Suprapubic skin (tissue), 4 donors: ENCODE measurements at regions not wholly inside any gene's neighbourhood (a gene's known extent, or its start where the extent isn't known, plus 50 kb on each side); places are given as distances from the start of the nearest gene placed in this dataset.
"Not testable (repeated sequence)": the region's sequence is repeated elsewhere in the genome, so short reads cannot be mapped to it uniquely, and the experiment has no call there.

Source experiments
- DNase-seq, 2 donors: peaks; one replicate each; pipeline ENCODE4 v3.0.0-alpha.2; 2019; ENCODE audit warnings: low spot score in 2 of 2
- H3K27ac ChIP-seq: fragments of 200-600 bp; sonication (generic); one replicate; pipeline ENCODE4 v1.5.1; 2019
- H3K27me3 ChIP-seq: fragments of 200-600 bp; sonication (generic); one replicate; pipeline ENCODE4 v1.5.1; 2019
- H3K36me3 ChIP-seq: fragments of 200-600 bp; sonication (generic); one replicate; pipeline ENCODE4 v1.5.1; 2019
- H3K4me1 ChIP-seq: fragments of 200-600 bp; sonication (generic); one replicate; pipeline ENCODE4 v1.5.1; 2019
- H3K4me3 ChIP-seq: fragments of 200-600 bp; sonication (generic); one replicate; pipeline ENCODE4 v1.5.1; 2019; ENCODE audit warnings: mild to moderate bottlenecking
- H3K9me3 ChIP-seq: fragments of 200-600 bp; sonication (generic); one replicate; pipeline ENCODE4 v1.5.1; 2019
- CTCF ChIP-seq, 2 donors: fragments of 200-600 bp in 1 of 2; fragments of 450-650 bp in 1 of 2; sonication (generic) in 1 of 2; IDR thresholded peaks; one replicate each; pipeline ENCODE4 v1.5.1; 2016 to 2019; ENCODE audit warnings: antibody characterized with exemption in 2 of 2, mild to moderate bottlenecking in 1 of 2, moderate library complexity in 1 of 2
- EP300 ChIP-seq: sonication (generic); formaldehyde crosslinking; IDR thresholded peaks from one replicate; pipeline ENCODE4 v1.6.1; 2017; ENCODE audit warnings: antibody characterized with exemption
- POLR2A ChIP-seq, 2 donors: fragments of 450-650 bp; IDR thresholded peaks; one replicate each; pipeline ENCODE4 v1.6.1; 2017; ENCODE audit warnings: antibody characterized with exemption in 2 of 2, mild to moderate bottlenecking in 2 of 2, moderate library complexity in 2 of 2
- POLR2AphosphoS5 ChIP-seq, 3 donors: sonication (generic); formaldehyde crosslinking; IDR thresholded peaks; one replicate each; pipeline ENCODE4 v1.6.1; 2017; ENCODE audit warnings: antibody characterized with exemption in 3 of 3
- WGBS: methylation state at CpG from one replicate; pipeline ENCODE4 v1.1.5; 2018; 5-methylcytosine and 5-hydroxymethylcytosine counted together

DNA sequence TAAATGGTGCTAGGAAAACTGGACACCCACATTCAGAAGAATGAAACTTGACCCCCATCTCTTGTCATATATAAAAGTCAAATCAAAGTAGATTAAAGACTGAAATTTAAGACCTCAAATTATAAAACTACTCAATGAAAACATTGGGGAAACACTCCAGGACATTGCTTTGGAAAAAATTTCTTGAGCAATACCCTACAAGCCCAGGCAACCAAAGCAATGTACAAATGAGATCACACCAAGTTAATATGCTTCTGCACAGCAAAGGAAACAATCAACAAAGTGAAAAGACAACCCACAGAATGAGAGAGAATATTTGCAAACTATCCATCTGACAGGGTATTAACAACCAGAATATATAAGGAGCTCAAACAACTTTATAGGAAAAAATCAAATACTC lies 407.9 kb upstream of the BTBD3 start:
- Histone ChIP-seq H3K27ac (no peak overlapping the region), H3K9me3 (no peaks in the 10 kb centered on the region), H3K4me3 (no peak overlapping the region), H3K27me3 (no peaks in the 10 kb centered on the region), H3K36me3 (no peaks in the 10 kb centered on the region), H3K4me1 (no peaks in the 10 kb centered on the region)
- DNase-seq = no peak
- TF ChIP-seq POLR2AphosphoS5 (IDR thresholded peaks at IDR 0.05) (no peak), POLR2A (IDR thresholded peaks at IDR 0.05) (no peak)

DNA sequence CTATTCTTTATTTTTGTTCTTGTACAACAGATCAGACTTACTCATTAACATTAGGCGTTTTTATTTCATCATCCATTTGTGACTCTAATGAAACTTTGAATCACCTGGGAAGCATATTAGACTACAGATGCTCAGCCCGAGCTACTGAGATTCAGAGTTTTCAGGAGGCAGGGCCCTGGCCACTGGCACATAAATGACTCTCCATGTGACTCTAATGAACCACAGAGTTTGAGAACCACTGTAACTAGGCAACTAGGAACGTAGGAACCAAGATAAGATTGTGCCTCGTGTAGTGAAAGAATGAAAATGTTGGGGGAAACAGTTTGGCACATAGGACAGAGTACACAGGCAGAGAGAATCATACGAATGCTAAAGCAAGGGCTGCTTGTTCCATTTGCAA lies 405.9 kb upstream of the BTBD3 start:
- no peaks in the 10 kb centered on the region for H3K27me3 ChIP-seq
- no peaks in the 10 kb centered on the region for H3K36me3 ChIP-seq
- no peak for TF ChIP-seq POLR2A (IDR thresholded peaks at IDR 0.05)
- no peak for TF ChIP-seq EP300
- TF ChIP-seq POLR2AphosphoS5 (IDR thresholded peaks at IDR 0.05) = no peak
- TF ChIP-seq CTCF (IDR thresholded peaks at IDR 0.05) = no peak
- no peaks in the 10 kb centered on the region for H3K9me3 ChIP-seq
- H3K4me1 ChIP-seq = no peaks in the 10 kb centered on the region
- H3K27ac ChIP-seq = no peak overlapping the region
- WGBS = 80% methylated on average over 5 of the region's 5 CpGs
- DNase-seq = no peak
- H3K4me3 ChIP-seq = no peak overlapping the region

DNA sequence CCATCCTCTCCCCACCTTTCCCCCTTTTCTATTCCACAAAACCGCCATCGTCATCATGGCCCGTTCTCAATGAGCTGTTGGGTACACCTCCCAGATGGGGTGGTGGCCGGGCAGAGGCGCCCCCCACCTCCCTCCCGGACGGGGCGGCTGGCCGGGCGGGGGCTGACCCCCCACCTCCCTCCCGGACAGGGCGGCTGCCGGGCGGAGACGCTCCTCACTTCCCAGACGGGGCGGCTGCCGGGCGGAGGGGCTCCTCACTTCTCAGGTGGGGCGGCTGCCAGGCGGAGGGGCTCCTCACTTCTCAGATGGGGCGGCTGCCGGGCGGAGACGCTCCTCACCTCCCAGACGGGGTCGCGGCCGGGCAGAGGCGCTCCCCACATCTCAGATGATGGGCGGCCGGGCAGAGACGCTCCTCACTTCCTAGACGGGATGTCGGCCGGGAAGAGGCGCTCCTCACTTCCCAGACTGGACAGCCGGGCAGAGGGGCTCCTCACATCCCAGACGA lies 404.4 kb upstream of the BTBD3 start:
- H3K27me3 ChIP-seq, DNase-seq, H3K4me3 ChIP-seq, H3K4me1 ChIP-seq, H3K36me3 ChIP-seq, H3K9me3 ChIP-seq, H3K27ac ChIP-seq: not testable (repeated sequence)
- WGBS = 98% methylated on average over 19 of the region's 39 CpGs

DNA sequence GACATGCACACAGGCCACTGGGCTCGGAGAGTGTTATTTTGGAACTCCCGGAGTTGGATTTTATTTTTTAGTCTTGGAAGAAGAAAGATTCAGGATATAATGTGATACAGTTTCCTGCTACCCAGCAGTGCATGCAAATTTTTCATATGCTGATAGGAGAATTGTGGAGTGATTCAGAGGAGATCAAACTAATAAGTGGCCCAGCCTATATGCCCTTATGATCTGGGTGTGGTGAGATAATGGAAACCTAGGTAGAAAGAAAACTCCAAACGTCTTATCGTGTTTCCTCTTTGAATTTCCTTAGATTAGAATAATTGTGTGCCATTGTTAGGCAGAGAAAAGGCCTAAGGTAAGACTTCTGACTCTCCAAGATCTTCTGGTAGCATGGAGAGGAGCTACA lies 401.2 kb upstream of the BTBD3 start:
- Histone ChIP-seq H3K9me3 (no peaks in the 10 kb centered on the region), H3K27me3 (no peaks in the 10 kb centered on the region), H3K4me1 (no peaks in the 10 kb centered on the region), H3K27ac (no peak overlapping the region), H3K36me3 (no peaks in the 10 kb centered on the region), H3K4me3 (no peak overlapping the region)
- WGBS = 85% methylated on average over 4 of the region's 4 CpGs
- DNase-seq = no peak
- no peak for TF ChIP-seq POLR2AphosphoS5 (IDR thresholded peaks at IDR 0.05)
- no peak for TF ChIP-seq EP300
- TF ChIP-seq CTCF (IDR thresholded peaks at IDR 0.05) = no peak
- no peak for TF ChIP-seq POLR2A (IDR thresholded peaks at IDR 0.05)

- no peaks in the 10 kb centered on the region for H3K27me3 ChIP-seq
- WGBS = 17% methylated on average over 1 of the region's 1 CpG
- no peak overlapping the region for H3K4me3 ChIP-seq
- no peaks in the 10 kb centered on the region for H3K4me1 ChIP-seq
- H3K36me3 ChIP-seq = no peaks in the 10 kb centered on the region
- no peaks in the 10 kb centered on the region for H3K9me3 ChIP-seq
- no peak overlapping the region for H3K27ac ChIP-seq
- TF ChIP-seq POLR2A (IDR thresholded peaks at IDR 0.05) (no peak), POLR2AphosphoS5 (IDR thresholded peaks at IDR 0.05) (no peak), CTCF (IDR thresholded peaks at IDR 0.05) (no peak), EP300 (no peak)
- no peak for DNase-seq
These were observed 397.1 kb upstream of the BTBD3 start for GRCh38 chr20:11520596-11520995.

DNA sequence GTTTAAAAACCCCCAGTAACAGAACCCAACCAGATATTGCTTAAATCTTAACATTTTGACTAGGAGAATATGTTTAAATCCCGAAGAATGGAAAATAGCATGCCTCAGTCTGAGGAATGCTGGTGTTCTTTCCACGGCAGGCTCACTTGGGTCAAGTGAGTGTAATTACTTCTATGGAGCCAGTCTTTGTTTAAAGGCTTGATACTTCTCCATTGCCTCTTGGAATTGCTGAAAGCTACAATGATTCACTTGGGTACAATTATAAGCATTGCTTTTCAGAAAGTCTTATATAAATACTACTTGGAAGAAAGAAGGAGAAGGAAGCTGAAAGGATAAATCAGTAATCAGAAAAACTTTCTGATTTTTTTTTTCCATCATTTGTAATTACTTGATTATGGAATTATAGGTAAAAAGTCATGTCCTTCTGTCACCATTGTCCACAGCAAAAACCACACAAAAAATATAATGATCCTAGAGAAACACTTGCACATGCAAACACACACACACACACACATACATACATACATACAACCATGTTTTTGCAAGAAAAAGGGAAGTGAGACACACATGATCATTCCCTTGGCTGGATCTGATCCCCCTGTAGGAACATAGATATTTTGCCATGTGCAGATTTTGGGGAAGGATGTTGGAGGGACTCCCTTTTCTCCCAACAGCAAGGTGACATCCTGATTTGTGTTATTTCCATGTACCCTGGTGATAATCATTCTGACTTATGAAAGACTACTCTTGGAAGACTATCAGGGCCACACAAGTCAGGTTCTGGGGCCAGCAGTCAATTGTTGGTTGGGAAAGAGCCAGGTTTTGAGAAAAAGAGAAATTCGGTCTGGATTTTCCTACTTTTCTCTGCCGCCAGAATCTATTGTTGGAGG lies 396.0 kb upstream of the BTBD3 start:
- TF ChIP-seq EP300 (no peak), POLR2AphosphoS5 (IDR thresholded peaks at IDR 0.05) (no peak), CTCF (IDR thresholded peaks at IDR 0.05) (no peak), POLR2A (IDR thresholded peaks at IDR 0.05) (no peak)
- H3K9me3 ChIP-seq = no peaks in the 10 kb centered on the region
- WGBS = 62% methylated on average over 4 of the region's 4 CpGs
- no peaks in the 10 kb centered on the region for H3K36me3 ChIP-seq
- H3K4me1 ChIP-seq = no peaks in the 10 kb centered on the region
- no peak for DNase-seq
- no peak overlapping the region for H3K27ac ChIP-seq
- H3K4me3 ChIP-seq = no peak overlapping the region
- no peaks in the 10 kb centered on the region for H3K27me3 ChIP-seq
